ENCODE measurements at regions not wholly inside any gene's neighbourhood (a gene's known extent, or its start where the extent isn't known, plus 50 kb on each side); places are given as distances from the start of the nearest gene placed in this dataset.

DNA sequence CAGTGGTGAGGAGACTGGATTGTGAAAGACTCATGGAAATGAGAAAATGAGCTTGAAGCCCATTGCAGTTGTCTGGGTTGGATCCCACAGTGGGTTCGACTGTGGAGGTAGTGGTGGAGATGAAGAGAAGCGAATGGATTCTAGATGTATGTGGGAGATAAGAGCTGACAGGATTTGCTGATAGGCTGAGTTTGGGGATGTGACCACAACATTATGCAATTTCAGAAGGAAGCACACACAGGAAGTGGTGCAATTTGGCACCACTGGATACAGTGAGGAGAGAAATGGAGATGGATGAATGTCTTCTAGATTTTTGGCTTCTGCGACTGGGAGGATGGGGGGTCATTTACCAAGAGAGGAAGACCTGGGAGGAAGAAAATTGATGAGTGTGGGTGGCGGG is 64.4 kb upstream of the MAFB start:
- TF ChIP-seq TAF1 (IDR thresholded peaks at IDR 0.05; ENCODE audit: low read depth, low read length) (no peak), POLR2A (IDR thresholded peaks at IDR 0.05; ENCODE audit: low read depth, low read length) (no peak), POLR2AphosphoS5 (IDR thresholded peaks at IDR 0.05; ENCODE audit: low read depth, low read length) (no peak), SPI1 (IDR thresholded peaks at IDR 0.05; ENCODE audit: low read depth, low read length) (no peak), POU2F2 (IDR thresholded peaks at IDR 0.05; ENCODE audit: low read depth, low read length) (no peak), PAX5 (IDR thresholded peaks at IDR 0.05; ENCODE audit: insufficient read depth, low read length, severe bottlenecking) (no peak)
